Left lung (tissue), 4 donors: ENCODE measurements at regions not wholly inside any gene's neighbourhood (a gene's known extent, or its start where the extent isn't known, plus 50 kb on each side); places are given as distances from the start of the nearest gene placed in this dataset.

Experiments used
- ATAC-seq: fragments of 200-7000 bp; cut with Tn5 transposase; one replicate; pipeline ENCODE4 v1.9.1; 2020; ENCODE audit warnings: moderate library complexity
- DNase-seq, 4 donors: peaks; one replicate each; pipeline ENCODE4 v3.0.0-alpha.2; 2013 to 2020
- H3K27ac ChIP-seq, 2 donors: fragments of 200-600 bp; sonication (generic) in 1 of 2; one replicate each; pipeline versions ENCODE4 v1.5.0 to v1.8.0; 2020 to 2021
- H3K27me3 ChIP-seq, 2 donors: fragments of 200-600 bp; sonication (generic) in 1 of 2; one replicate each; pipeline versions ENCODE4 v1.5.0 to v1.8.0; 2020 to 2021
- H3K36me3 ChIP-seq, 2 donors: fragments of 200-600 bp; sonication (generic) in 1 of 2; one replicate each; pipeline versions ENCODE4 v1.5.0 to v1.8.0; 2020 to 2021
- H3K4me1 ChIP-seq, 2 donors: fragments of 200-600 bp; one replicate each; pipeline ENCODE4 v1.8.0; 2021
- H3K4me3 ChIP-seq, 2 donors: fragments of 200-600 bp; sonication (generic) in 1 of 2; one replicate each; pipeline versions ENCODE4 v1.5.0 to v1.8.0; 2020 to 2021; ENCODE audit warnings: mild to moderate bottlenecking in 1 of 2
- H3K9me3 ChIP-seq, 2 donors: fragments of 200-600 bp; sonication (generic) in 1 of 2; one replicate each; pipeline versions ENCODE4 v1.5.0 to v1.8.0; 2020 to 2021
- intact Hi-C, 2 donors: fragments of 100-400 bp; cut with DNase I; formaldehyde crosslinking; loops; one replicate each; pipeline versions ENCODE4 v1.11.2 to v1.14.2; 2022
- TF ChIP-seq, protein P1 (sequence below), 2 donors: fragments of 200-600 bp; sonication (generic) in 1 of 2; IDR thresholded peaks; one replicate each; pipeline versions ENCODE4 v1.5.0 to v1.8.0; 2021; ENCODE audit warnings: antibody characterized with exemption in 2 of 2
- donor health status: DM: no; HTN: yes; CAD: no.
- donor health status: DM: no; HTN: no; CAD: no.

DNA sequence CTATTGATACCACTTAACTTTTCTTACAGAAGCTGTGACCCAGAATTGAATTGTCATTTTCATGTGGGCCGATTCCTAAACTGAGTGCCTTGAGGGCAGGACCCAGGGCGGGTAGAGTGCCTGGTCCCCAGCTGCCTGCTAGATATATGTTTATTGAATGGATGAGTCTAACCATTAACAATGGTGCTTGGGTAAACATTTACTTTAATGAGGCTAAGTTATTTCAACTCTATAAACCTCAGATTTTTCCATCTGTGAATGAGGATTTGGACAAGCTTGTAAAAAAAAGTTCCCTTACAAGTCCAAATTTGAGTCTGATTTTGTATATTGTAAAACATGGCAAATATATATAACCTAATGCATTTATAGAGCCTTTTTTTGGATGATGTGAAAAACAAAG is 181.8 kb upstream of the ELL2 start:
- Histone ChIP-seq H3K4me1 (peaks cover 0 to 17% of the 10 kb centered on the region in 2 donors), H3K9me3 (no peaks in the 10 kb centered on the region), H3K4me3 (no peak overlapping the region), H3K27me3 (no peaks in the 10 kb centered on the region), H3K36me3 (no peaks in the 10 kb centered on the region), H3K27ac (no peak overlapping the region)
- intact Hi-C loops = no loop called here
- DNase-seq (no peak), ATAC-seq (no peak)
- TF ChIP-seq, protein P1, sequence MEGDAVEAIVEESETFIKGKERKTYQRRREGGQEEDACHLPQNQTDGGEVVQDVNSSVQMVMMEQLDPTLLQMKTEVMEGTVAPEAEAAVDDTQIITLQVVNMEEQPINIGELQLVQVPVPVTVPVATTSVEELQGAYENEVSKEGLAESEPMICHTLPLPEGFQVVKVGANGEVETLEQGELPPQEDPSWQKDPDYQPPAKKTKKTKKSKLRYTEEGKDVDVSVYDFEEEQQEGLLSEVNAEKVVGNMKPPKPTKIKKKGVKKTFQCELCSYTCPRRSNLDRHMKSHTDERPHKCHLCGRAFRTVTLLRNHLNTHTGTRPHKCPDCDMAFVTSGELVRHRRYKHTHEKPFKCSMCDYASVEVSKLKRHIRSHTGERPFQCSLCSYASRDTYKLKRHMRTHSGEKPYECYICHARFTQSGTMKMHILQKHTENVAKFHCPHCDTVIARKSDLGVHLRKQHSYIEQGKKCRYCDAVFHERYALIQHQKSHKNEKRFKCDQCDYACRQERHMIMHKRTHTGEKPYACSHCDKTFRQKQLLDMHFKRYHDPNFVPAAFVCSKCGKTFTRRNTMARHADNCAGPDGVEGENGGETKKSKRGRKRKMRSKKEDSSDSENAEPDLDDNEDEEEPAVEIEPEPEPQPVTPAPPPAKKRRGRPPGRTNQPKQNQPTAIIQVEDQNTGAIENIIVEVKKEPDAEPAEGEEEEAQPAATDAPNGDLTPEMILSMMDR (IDR thresholded peaks at IDR 0.05) = no peak

DNA sequence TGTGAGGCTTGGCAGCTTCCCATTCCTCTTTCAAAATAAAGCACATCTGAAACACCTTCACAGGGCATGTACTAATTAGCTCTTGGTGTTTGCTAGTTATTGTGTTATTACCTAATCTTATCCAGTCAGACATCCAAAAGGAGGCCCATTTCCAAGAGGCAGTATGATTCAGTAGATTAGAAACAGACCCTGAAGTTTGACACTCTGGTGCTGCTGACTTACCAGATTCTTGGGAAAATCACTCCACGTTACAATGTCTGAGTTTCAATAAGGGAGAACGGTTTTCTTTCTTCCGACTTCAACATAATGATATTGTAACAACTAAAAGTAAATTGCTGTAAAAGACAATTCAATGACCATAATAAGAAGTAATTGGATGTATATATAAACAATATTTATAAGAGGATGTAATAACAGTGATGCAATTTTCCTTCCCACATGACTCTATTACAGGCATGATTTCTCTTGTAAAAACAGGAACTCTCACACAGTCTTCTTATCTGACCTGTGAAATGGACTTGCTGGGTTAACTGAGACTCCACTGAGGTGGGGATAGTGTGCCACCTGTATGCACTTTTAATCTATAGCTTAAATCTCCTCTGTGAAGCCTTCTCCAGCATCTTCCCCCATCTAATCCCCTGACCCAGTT is 181.3 kb upstream of the ELL2 start:
- ATAC-seq (peak; percentile 36), DNase-seq (no peak)
- intact Hi-C loops = no loop called here
- Histone ChIP-seq H3K27me3 (no peaks in the 10 kb centered on the region), H3K27ac (no peak overlapping the region), H3K9me3 (no peaks in the 10 kb centered on the region), H3K36me3 (no peaks in the 10 kb centered on the region), H3K4me1 (peaks cover 0 to 17% of the 10 kb centered on the region in 2 donors), H3K4me3 (no peak overlapping the region)
- TF ChIP-seq, protein P1 (IDR thresholded peaks at IDR 0.05) = no peak

DNA sequence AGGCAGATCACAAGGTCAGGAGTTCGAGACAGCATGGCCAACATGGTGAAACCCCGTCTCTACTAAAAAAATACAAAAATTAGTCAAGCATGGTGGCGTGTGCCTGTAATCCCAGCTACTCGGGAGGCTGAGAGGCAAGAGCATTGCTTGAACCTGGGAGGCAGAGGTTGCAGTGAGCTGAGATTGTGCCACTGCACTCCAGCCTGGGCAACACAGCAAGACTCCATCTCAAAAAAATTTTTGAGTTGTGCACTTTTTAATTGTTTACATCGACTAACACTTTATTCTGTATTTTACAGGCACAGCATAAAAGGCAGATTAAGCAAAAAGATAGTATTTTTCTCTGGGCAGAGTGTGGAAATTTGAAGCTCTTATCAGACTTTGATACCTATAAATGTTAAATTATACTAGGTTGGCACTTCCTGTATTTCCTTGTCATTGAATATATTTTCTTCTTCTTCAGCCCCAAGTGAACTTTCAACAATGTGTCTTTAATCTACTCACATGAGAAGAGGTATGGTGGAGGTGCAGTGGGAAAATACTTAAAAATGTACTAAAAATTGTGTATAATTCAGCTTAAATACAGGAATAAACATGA is 180.6 kb upstream of the ELL2 start:
- H3K27me3 ChIP-seq = no peaks in the 10 kb centered on the region
- no peak overlapping the region for H3K27ac ChIP-seq
- TF ChIP-seq, protein P1 (IDR thresholded peaks at IDR 0.05) = no peak
- DNase-seq (no peak), ATAC-seq (no peak)
- H3K4me3 ChIP-seq = no peak overlapping the region
- H3K36me3 ChIP-seq = no peaks in the 10 kb centered on the region
- no peaks in the 10 kb centered on the region for H3K9me3 ChIP-seq
- intact Hi-C loops = no loop called here
- H3K4me1 ChIP-seq = peaks cover 0 to 17% of the 10 kb centered on the region in 2 donors

DNA sequence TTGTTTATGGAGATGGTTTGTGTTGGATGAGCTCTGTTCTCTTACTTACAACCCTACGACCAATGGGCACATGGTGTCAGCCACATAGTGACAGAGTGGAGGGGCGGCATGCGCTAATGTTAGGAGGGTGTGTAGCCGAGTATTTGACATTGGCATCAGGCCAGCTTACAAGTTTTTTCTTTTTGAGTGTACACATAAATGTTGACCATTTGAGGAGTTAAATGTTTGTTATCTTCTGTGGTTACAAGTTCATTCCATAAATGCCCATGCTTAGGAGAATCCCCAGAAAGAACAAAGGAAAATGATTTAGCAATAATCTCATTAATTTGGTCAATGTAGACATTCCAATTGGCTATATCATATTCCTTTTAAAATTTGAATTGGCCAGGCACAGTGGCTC is 180.1 kb upstream of the ELL2 start:
- Histone ChIP-seq H3K4me1 (peaks cover 0 to 17% of the 10 kb centered on the region in 2 donors), H3K27ac (no peak overlapping the region), H3K36me3 (no peaks in the 10 kb centered on the region), H3K27me3 (no peaks in the 10 kb centered on the region), H3K4me3 (no peak overlapping the region), H3K9me3 (no peaks in the 10 kb centered on the region)
- DNase-seq = no peak
- TF ChIP-seq, protein P1 (IDR thresholded peaks at IDR 0.05) = no peak
- intact Hi-C loops = no loop called here
- no peak for ATAC-seq

DNA sequence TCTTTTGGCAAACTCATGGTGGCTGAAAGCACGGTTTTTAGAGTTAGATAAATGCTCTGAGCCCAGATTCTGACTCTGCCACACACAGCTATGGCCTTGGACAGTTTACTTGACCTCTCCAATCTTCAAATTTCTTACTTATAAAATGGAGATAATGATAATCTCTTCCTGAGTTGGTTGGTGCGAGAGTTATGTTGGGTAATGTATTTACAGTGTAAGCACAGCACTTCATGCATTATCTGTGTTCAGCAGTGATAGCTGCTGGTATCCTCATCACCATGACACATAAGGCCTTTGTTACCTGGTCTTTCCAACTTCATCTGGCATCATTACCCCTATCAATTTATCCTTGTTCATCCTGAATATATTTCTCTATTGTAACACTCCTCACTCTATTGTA is 178.8 kb upstream of the ELL2 start:
- TF ChIP-seq, protein P1 (IDR thresholded peaks at IDR 0.05) = no peak
- Histone ChIP-seq H3K27me3 (no peaks in the 10 kb centered on the region), H3K36me3 (no peaks in the 10 kb centered on the region), H3K27ac (no peak overlapping the region), H3K4me3 (no peak overlapping the region), H3K4me1 (peaks cover 0 to 13% of the 10 kb centered on the region in 2 donors), H3K9me3 (no peaks in the 10 kb centered on the region)
- intact Hi-C loops = no loop called here
- DNase-seq = no peak
- ATAC-seq = no peak
